HG02970 (cell line): ENCODE measurements at regions not wholly inside any gene's neighbourhood (a gene's known extent, or its start where the extent isn't known, plus 50 kb on each side); places are given as distances from the start of the nearest gene placed in this dataset.
"Not testable (repeated sequence)": the region's sequence is repeated elsewhere in the genome, so short reads cannot be mapped to it uniquely, and the experiment has no call there.

Experiments used
- ATAC-seq: cut with Tn5 transposase; IDR thresholded peaks from one replicate; pipeline ENCODE4 v1.9.1; 2021; ENCODE audit warnings: mild to moderate bottlenecking, moderate library complexity, moderate number of reproducible peaks; ENCODE audit not compliant: unreplicated experiment, low FRiP score

DNA sequence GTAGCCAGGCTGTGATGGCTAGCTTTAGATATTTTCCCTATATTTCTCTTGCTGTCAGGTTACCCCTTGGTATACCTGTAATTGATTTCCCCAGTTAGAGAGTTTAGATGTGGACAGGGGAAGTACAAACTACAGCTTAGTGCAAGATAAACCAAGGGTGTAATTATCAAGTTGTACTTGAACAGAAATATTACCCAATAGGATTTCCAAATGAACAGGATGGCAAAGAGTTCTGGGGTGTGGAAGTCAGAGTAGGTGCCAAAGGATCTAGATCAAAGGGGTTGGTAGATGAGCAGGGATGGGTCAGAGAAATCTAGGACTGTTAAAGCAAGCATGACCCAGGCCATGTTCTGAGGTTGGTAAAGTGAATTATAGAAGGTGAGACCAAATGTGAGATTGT, 585.2 kb downstream of the CCDC85A start:
- ATAC-seq = no peak

DNA sequence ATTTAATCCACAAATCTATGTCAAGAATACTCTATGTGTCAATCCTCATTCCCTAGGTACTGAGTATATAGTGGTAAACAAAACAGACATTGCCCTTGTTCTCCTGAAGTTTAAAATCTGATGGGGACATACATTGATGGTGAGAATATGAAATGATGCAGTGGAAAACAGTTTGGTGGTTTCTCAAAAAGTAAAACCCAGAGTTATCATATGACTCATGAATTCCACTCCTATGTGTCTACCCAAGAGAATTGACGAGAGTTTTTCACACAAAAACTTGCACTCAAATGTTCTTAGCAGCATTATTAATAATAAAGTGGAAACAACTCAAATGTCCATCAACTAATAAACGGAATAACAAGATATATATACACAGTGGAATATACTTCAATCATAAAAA, 586.7 kb downstream of the CCDC85A start:
- ATAC-seq = no peak

DNA sequence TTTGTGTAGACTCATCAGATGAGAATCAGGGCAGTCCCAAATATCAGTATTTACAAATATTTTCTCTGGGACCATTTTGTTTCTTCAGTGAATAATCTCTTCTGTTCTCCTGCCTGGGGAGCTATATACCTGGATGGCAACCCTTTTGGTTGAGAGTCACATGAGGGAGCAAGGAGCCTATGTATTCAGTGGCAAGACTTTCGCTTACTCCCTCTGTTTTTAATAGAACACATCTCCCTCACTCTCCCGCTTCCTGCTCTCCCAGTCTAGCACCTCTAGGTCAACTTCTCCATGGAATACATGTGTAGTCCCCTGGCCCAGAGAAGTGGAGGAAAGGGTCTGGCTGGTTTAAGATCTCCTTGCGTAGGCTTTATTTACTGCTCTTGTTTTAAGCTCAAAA, 600.3 kb downstream of the CCDC85A start:
- ATAC-seq = no peak

DNA sequence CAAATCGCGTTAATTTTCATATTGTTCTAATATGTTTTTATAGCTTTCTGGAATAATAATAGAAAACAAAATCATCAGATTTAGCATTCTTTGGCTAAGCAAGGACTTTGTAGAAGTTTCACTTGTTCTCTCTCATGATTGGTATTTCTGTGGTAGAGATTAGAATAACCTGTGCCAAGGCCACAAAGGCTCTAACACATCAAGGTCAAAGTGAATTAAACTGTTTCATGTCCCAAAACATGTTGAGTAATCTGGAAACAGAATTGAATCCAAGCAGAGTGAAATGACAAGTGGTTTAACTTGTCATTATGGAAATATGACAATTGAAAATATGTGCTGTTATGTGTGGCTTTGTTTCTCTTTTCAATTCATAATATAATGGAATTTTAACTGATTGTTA, 617.4 kb downstream of the CCDC85A start:
- no peak for ATAC-seq

DNA sequence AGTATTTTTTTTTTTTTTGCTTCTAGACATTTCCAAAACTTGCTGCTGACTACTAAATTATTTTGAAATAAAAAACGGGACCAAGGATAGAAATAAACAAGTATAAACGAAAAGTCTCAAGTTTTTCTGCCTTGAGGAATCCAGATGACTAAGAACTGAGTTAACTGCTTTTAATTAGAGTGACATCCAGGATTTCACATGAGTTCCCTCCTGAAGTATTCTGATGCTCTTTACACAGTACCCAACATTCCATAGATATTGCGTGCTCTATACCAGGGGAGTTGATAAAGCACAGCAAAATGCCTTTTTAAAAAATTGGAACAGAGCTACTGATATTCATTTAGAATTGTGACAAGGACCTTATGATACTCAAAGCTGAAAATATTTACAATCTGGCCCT, 618.0 kb downstream of the CCDC85A start:
- no peak for ATAC-seq

DNA sequence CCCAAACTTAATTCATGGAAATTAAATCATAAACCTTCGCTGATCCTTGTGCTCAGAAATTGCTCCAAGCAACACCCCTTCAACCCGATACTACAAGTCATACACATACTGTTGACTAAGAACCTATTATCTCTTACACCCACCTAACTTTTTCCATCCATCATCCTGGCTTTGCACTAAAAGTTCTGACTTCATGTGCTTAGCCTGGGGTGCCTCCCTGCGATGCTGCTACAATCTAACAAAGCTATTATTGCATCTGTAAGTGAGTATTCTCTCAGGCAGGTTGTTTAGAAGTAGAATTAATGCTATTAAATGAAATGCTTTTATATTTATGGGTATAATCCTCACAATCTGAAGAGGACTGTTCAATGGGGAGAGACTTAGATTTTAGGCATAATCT, 619.8 kb downstream of the CCDC85A start:
- no peak for ATAC-seq

DNA sequence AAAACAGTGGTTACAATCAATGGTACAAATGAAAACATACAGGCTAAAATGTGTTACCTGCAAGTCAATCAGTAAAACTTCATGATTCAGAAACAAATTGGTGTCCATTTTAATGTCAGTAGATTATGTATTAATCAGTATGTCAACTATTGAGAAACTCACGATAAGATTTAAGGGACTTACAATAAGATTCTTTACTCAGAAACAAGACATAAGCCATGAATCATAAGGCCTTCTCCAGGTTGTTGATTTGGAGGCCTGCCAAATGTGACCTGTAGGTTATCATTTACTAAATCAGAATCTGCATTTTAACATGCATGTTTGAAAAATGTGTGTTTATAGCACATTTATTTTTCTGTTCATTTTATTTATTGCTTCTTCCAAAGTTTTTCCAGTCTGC, 623.1 kb downstream of the CCDC85A start:
- ATAC-seq = no peak

DNA sequence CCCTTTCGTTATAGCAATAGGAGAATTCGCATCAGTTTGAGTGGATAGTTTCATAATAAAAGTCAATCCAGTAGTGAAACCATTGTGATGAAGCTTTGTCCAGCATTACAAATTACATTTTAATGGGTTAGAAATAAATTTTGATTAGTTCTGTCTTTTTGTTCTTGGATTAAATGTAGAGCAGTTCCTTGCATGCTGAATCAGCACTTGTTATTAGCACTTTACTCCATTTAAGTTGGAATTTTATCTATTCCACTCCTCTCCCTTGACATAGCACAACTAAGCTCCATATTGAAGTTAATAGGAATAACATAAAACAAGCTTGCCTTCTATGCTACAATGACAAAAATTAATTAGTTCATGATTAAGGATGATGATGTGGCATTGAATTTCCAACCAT, 624.1 kb downstream of the CCDC85A start:
- ATAC-seq = no peak

DNA sequence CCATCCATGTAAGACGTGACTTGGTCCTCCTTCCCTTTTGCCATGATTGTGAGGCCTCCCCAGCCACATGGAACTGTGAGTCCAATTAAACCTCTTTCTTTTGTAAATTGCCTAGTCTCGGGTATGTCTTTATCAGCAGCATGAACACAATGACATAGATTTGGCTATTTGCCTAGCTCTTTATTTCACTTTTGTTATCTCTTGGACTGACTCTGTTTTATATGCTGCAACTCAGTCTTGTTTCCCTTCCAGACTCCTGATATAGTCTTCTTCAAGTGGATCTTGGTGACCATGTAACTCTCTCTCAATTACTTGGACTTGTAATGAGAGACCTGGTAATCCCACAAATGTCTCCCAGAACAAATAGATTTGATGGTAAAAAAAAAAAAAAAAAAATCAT, 627.6 kb downstream of the CCDC85A start:
- ATAC-seq = no peak

DNA sequence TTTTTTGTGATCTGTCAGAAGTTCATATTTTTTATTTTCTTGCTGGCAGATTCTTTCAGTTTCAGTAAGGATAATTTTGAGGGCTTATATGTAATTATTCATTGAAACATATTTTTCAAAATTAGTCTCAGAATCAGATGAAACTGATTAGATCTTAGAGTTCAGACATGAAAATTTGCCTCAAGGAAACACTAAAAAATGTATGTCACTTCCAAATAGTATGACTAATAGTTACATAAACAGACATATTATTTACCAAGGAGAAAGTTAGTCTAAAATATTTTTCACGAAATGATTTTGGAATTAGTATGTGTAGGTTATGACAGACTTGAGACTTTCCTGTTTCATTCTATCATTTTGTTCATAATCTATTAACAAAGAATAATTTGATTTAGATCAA, 628.6 kb downstream of the CCDC85A start:
- ATAC-seq = no peak

DNA sequence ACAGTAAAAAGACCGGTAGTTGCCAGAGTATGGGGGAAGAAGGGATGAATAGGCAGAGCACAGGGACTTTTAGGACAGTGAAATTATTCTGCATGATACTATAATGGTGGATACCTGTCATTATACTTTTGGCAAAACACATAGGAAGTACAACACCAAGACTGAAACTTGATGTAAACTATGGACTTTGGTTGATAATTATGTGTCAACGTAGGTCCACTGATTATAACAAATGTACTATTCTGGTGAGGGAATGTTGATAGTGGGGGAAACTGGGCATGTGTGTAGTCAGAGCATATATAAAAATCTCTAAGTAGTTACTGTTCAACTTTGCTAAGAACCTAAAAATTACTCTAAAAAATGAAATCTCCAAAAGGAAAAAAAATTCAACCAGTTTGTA, 629.7 kb downstream of the CCDC85A start:
- ATAC-seq = no peak

DNA sequence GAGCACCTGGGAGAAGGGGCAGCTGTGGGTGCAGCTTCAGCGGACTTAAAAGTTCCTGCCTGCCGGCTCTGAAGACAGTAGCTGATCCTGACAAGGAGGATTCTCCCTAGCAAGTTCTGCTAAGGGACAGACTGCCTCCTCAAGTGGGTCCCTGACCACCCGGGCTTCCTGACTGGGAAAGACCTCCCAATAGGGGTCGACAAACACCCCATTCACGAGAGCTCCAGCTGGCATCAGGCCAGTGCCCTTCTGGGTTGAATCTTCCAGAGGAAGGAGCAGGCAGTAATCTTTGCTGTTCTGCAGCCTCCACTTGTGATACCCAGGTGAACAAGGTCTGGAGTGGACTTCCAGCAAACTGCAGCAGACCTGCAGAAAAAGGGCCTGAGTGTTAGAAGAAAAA, 632.9 kb downstream of the CCDC85A start:
- ATAC-seq = no peak

DNA sequence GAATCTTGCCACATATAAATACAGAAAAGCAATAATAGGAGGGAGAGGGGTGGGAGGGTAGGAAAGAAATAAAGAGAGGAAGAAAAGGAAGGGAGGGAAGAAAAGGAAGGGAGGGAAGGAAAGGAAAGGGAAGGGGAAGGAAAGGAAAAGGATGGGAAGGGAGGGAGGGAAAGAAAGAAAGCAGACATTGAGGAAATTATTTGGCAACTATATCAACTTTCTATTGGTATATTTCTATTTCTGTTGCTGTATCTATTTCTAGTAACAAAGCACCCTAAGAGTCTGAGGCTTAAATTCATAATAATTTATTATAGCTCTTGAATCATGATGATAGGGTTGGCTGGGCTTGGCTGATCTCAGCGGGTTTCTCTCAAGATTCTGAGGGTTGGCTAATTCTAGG, 648.0 kb downstream of the CCDC85A start:
- no peak for ATAC-seq

DNA sequence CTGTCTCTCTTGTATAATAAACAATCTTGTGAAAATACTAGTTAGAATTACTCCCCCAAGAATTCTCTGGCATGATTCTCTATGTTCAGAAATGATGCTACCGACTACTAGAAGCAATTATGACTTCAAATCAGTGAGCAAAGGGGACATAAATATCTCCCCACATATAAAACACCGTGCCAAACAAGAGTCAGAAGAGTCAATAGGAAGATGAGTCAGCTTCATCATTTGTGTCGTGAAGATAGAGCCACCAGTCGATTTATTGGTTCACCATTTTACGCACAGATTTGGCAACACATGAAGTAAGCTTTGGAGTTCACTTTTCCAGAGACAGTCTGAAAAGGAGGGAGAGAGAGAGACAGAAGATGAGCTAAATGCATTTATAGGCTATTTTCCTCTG, 650.9 kb downstream of the CCDC85A start:
- ATAC-seq = no peak

DNA sequence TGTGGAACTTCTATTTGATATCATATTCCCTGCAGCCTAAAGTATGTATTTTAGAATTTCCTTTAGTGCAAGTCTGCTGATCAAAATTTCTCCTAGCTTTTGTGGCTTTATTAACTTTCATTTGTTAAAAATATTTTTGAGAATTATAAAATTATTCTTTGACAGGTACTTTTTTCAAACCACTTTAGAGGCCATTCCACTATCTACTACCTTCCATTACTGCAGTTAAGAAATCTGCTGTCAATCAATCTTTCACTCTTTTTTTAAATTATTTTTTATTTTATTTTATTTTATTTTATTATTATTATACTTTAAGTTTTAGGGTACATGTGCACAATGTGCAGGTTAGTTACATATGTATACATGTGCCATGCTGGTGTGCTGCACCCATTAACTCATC, 656.2 kb downstream of the CCDC85A start:
- ATAC-seq = not testable (repeated sequence)

DNA sequence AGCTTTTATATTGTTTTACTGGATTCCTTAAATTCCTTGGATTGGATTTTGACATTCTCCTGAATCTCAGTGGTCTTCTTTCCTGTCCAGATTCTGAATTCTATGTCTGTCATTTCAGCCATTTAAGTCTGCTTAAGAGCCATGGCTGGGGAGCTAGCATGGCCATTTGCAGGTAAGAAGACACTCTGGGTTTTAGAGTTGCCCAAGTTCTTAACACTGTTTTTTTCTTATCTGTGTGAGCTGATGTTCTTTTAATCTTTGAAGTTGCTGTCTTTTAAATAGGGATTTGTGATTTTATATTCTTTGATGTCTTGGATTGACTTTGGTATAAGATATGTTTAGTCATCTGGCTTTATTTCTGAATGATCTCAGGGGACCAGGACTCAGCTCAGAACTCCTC, 677.2 kb downstream of the CCDC85A start:
- no peak for ATAC-seq

DNA sequence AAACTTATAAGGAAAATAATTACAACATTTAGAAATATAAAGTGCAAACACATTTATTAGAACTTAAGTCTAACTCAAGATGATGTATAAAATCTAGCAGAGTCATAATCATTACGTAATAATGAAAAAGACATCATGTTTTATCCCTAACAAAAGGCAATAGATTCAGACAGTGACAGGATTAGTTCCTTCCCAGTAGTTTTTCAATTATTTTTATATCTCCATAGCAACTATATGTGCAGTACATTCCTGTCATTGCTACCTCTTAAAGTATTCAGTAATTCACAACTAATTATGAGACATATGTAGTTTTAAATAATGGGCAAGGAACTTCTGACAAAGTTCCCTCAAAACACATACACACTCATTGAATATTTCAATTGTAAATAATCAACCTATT, 687.9 kb downstream of the CCDC85A start:
- ATAC-seq = no peak

DNA sequence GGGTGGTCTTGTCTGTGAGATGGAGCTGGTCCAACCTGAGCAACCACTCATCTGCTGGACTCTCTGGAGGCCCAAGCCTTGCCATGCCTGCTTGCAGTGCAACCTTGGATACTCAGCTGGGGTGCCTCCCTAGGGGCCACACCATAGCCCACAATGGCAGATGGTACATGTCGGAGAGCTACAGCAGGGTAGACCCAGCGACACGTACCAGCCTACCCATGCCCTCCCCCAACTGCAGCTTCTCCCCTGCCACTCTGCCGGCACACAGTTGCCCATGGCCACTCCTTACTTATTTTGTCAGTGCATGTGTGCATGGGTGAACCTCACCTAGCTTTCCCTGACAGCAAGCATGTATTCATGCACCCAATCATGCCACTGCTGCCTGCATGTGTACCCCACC, 690.9 kb downstream of the CCDC85A start:
- ATAC-seq = no peak

DNA sequence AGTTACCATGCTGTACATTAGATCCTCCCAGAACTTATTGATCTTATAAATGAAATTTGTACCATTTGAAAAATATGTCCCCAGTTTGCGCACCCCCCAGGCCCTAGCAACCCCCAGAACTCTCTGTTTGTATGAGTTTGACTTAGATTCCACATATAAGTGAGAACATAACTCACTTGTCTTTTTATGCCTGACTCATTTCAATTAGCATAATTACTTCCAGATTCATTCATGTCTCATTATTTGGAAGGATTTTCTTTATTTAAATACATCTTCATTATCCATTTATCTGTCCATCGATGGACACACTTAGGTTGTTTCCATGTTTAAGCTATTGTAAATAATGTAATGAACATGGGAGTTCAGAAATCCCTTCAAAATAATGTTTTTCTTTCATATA, 705.9 kb downstream of the CCDC85A start:
- no peak for ATAC-seq

DNA sequence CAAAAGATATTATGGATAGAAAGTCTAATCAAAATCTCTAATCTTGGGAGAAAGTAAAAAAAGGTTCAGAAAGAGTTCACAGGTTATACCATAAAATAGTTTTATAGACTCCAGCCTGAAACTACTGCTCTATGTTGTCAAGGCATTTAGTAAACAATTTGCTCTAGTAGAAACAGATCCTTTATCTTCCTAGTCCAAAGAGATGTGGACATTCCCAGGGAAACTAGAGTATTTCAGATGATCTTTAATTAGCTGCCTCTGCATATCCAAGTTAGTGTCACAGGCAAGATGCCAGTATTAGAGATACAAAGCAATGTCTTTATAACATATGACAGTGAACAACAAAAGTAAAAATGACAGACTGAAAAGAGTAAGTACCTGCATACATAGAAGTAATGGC, 708.6 kb downstream of the CCDC85A start:
- ATAC-seq = no peak

DNA sequence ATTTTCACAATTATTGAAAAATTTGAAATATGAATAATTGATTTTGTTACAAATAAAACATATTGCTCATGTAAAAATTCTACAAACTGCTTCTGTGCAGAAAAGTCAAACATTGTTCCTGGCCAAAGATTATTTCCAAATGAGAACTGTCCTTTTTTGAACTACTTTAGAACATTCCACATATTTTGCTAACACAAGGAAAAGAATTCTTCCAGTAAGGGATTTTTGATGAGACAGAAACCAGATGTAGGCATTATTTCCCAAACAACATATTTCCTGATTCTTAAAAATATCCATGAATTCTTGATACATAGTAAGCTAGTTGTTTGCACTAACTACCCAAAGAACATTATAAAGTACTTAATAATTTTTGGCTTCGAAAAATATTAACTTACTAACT, 715.2 kb downstream of the CCDC85A start:
- ATAC-seq = no peak

DNA sequence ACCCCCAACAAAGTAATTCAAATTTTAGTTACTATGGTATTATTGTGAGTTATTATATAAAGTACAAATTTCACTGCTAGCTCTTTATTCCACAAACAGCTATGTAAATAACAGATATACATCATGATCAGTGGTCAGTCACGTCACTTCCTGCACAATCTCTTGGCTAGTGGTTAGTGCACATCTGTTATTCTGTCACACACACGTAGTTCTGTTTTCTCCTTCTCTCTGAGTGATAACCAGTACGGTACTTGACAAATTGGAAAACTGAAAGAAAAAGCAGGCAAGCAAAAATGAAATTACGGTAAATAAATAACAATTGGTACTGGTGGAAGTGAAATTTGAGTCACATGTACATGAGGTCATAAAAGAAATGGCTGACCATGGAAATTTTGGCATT, 728.7 kb downstream of the CCDC85A start:
- no peak for ATAC-seq

DNA sequence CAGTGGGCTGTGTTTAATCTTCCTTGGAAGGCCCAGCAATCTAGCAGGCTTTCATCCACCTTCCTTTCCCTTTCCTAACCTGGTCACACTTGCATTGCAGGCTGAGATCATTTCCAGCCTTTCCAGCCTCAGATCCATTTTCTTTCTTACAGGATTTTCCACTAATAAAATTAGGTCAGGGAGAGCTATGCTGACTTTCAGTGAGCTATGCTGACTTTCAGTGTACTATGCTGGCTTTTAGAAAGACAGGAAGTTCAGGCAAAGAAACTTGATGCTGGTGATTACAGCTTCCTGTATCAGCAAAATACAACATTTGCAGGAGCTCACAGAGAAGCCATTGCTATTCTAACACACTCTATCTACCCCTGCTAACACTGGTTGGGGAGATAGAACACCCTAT, 735.0 kb downstream of the CCDC85A start:
- ATAC-seq = no peak

DNA sequence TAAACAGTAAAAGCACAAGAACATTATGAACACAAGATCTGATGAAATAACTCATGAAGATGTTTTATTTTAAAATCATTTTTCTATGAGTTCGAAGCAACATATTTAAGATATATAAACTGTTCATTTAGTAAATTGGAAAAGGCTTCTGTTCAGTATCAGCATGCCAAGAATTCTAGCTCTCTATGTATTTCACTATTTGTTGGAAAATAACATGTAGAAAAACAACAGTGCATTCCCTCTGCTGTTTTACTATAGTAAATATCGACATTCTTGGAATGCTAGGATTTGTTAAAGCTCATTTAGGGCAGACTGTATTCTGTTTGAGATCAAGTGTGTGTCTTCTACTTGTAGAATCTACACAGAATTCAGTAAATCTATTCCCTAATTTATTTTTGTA, 750.2 kb downstream of the CCDC85A start:
- no peak for ATAC-seq
